MCF 10A (cell line): ENCODE measurements at regions not wholly inside any gene's neighbourhood (a gene's known extent, or its start where the extent isn't known, plus 50 kb on each side); places are given as distances from the start of the nearest gene placed in this dataset.

Experiments used
- BruUV-seq: library from RNA; stranded (reverse); fragments of 400-500 nt; replicated peaks from 2 replicates; lab custom pipeline; 2021; lab: Mats Ljungman, UMichigan
- CTCF ChIA-PET: fragments of 300-600 bp; sonication (Branson Sonifier 250); formaldehyde crosslinking; extraction: SDS; loops from one replicate; lab custom pipeline; 2021; ENCODE audit warnings: antibody characterized with exemption, inconsistent platforms; lab: Yijun Ruan, JAX
- POLR2A ChIA-PET: fragments of 300-600, 350-650 bp; sonication (Branson Sonifier 250); formaldehyde crosslinking; extraction: SDS; loops from one replicate; lab custom pipeline; 2020; ENCODE audit warnings: antibody characterized with exemption, inconsistent platforms; lab: Yijun Ruan, JAX
- DNase-seq: peaks from one replicate; pipeline ENCODE4 v3.0.0-alpha.2; 2018; ENCODE audit not compliant: unreplicated experiment
- H3K27ac Mint-ChIP-seq: one replicate; pipeline ENCODE4 v1.8.0; 2022; ENCODE audit warnings: mild to moderate bottlenecking, low read depth, mixed read lengths; ENCODE audit not compliant: unreplicated experiment
- H3K27me3 Mint-ChIP-seq: one replicate; pipeline ENCODE4 v1.8.0; 2022; ENCODE audit warnings: mixed read lengths; ENCODE audit not compliant: insufficient read depth, unreplicated experiment
- H3K36me3 Mint-ChIP-seq: one replicate; pipeline ENCODE4 v1.8.0; 2022; ENCODE audit warnings: mild to moderate bottlenecking, moderate library complexity, mixed read lengths; ENCODE audit not compliant: insufficient read depth, unreplicated experiment
- H3K4me1 Mint-ChIP-seq: one replicate; pipeline ENCODE4 v1.8.0; 2022; ENCODE audit warnings: mixed read lengths; ENCODE audit not compliant: insufficient read depth, unreplicated experiment
- H3K4me3 Mint-ChIP-seq: one replicate; pipeline ENCODE4 v1.8.0; 2022; ENCODE audit warnings: mild to moderate bottlenecking, moderate library complexity, mixed read lengths; ENCODE audit not compliant: unreplicated experiment
- H3K9me3 Mint-ChIP-seq: one replicate; pipeline ENCODE4 v1.8.0; 2022; ENCODE audit warnings: mixed read lengths; ENCODE audit not compliant: unreplicated experiment
- CTCF ChIP-seq: fragments of 200-600 bp; IDR thresholded peaks from one replicate; pipeline ENCODE4 v1.8.0; 2022; ENCODE audit warnings: antibody characterized with exemption, mild to moderate bottlenecking; ENCODE audit not compliant: unreplicated experiment
- intact Hi-C: fragments of 100-400 bp; cut with micrococcal nuclease; formaldehyde crosslinking; loops from 2 replicates; pipeline ENCODE4 v1.14.1; 2022

GRCh38 chr1:99361406-99361805 is 97.1 kb downstream of the PLPPR4 start:
- Mint-ChIP-seq H3K4me1 (peaks cover 9% of the 10 kb centered on the region), H3K27ac (no peak overlapping the region), H3K27me3 (no peaks in the 10 kb centered on the region), H3K9me3 (no peaks in the 10 kb centered on the region), H3K36me3 (no peaks in the 10 kb centered on the region), H3K4me3 (no peak overlapping the region)
- no TSS peak for BruUV-seq
- ChIA-PET CTCF (no interaction called here), POLR2A (no interaction called here)
- DNase-seq: no peak
- intact Hi-C loops: no loop called here
- no peak for TF ChIP-seq CTCF

GRCh38 chr1:99363531-99363930 is 99.2 kb downstream of the PLPPR4 start:
- Mint-ChIP-seq H3K4me1 (peaks cover 9% of the 10 kb centered on the region), H3K27me3 (no peaks in the 10 kb centered on the region), H3K9me3 (no peaks in the 10 kb centered on the region), H3K36me3 (no peaks in the 10 kb centered on the region), H3K27ac (no peak overlapping the region), H3K4me3 (no peak overlapping the region)
- POLR2A ChIA-PET: no interaction called here
- TF ChIP-seq CTCF: no peak
- no peak for DNase-seq
- intact Hi-C loops: no loop called here
- CTCF ChIA-PET: interaction anchor here (0.6 to 1.1 kb wide), 3 partner anchors 12 to 590 kb away, joined by 3 to 4 read pairs (median 3); no protein-coding TSS in a partner anchor
- BruUV-seq: no TSS peak

GRCh38 chr1:99365141-99365540 is 100.8 kb downstream of the PLPPR4 start:
- BruUV-seq: no TSS peak
- peak; percentile 5 for DNase-seq
- H3K36me3 Mint-ChIP-seq: no peaks in the 10 kb centered on the region
- no peak for TF ChIP-seq CTCF
- peaks cover 6% of the 10 kb centered on the region for H3K4me1 Mint-ChIP-seq
- H3K4me3 Mint-ChIP-seq: no peak overlapping the region
- H3K9me3 Mint-ChIP-seq: no peaks in the 10 kb centered on the region
- no peaks in the 10 kb centered on the region for H3K27me3 Mint-ChIP-seq
- CTCF ChIA-PET: interaction anchor here (0.5 to 0.7 kb wide), 5 partner anchors 13 to 117 kb away, joined by 3 to 5 read pairs (median 4); no protein-coding TSS in a partner anchor
- intact Hi-C loops: no loop called here
- H3K27ac Mint-ChIP-seq: peak overlapping the region; percentile 2
- POLR2A ChIA-PET: interaction anchor here (1.2 kb wide), 1 partner anchor 17 kb away, joined by 3 read pairs; no protein-coding TSS in a partner anchor

- H3K27me3 Mint-ChIP-seq: no peaks in the 10 kb centered on the region
- no peaks in the 10 kb centered on the region for H3K36me3 Mint-ChIP-seq
- H3K27ac Mint-ChIP-seq: peak overlapping the region; percentile 2
- peaks cover 6% of the 10 kb centered on the region for H3K4me1 Mint-ChIP-seq
- no peak for TF ChIP-seq CTCF
- no TSS peak for BruUV-seq
- ChIA-PET POLR2A (no interaction called here), CTCF (interaction anchor here (0.5 to 0.7 kb wide), 4 partner anchors 17 to 117 kb away, joined by 3 to 4 read pairs (median 4); no protein-coding TSS in a partner anchor)
- H3K4me3 Mint-ChIP-seq: no peak overlapping the region
- DNase-seq: no peak
- intact Hi-C loops: no loop called here
- no peaks in the 10 kb centered on the region for H3K9me3 Mint-ChIP-seq
Observed at GRCh38 chr1:99365545-99365944, 101.3 kb downstream of the PLPPR4 start.
